IPS-NIHi7 (cell line): ENCODE measurements at regions not wholly inside any gene's neighbourhood (a gene's known extent, or its start where the extent isn't known, plus 50 kb on each side); places are given as distances from the start of the nearest gene placed in this dataset.

Source experiments
- DNase-seq: peaks from one replicate; pipeline ENCODE4 v3.0.0; 2012; ENCODE audit warnings: mixed read lengths; ENCODE audit errors: extremely low spot score

- peak; percentile 21 for DNase-seq
Observed at GRCh38 chr3:177934001-177934891, 602.0 kb upstream of the KCNMB2 start.

- no peak for DNase-seq
Observed at GRCh38 chr3:177935047-177935446, 601.2 kb upstream of the KCNMB2 start.

- DNase-seq: no peak
Observed at GRCh38 chr3:177936721-177937120, 599.5 kb upstream of the KCNMB2 start.

GRCh38 chr3:177942911-177943310 lies 593.3 kb upstream of the KCNMB2 start:
- no peak for DNase-seq

GRCh38 chr3:177944228-177944661 lies 592.0 kb upstream of the KCNMB2 start:
- no peak for DNase-seq

GRCh38 chr3:177946048-177946447 lies 590.2 kb upstream of the KCNMB2 start:
- DNase-seq: no peak

GRCh38 chr3:177946497-177946896 lies 589.7 kb upstream of the KCNMB2 start:
- no peak for DNase-seq

GRCh38 chr3:177946936-177947335 lies 589.3 kb upstream of the KCNMB2 start:
- no peak for DNase-seq

GRCh38 chr3:177947901-177948300 lies 588.3 kb upstream of the KCNMB2 start:
- no peak for DNase-seq

- no peak for DNase-seq
Observed at GRCh38 chr3:177948716-177949425, 587.4 kb upstream of the KCNMB2 start.

- DNase-seq: no peak
Observed at GRCh38 chr3:177959188-177959587, 577.0 kb upstream of the KCNMB2 start.

- no peak for DNase-seq
Observed at GRCh38 chr3:177960014-177960413, 576.2 kb upstream of the KCNMB2 start.

GRCh38 chr3:177960722-177961121 lies 575.5 kb upstream of the KCNMB2 start:
- no peak for DNase-seq

- DNase-seq: no peak
Observed at GRCh38 chr3:177961784-177962183, 574.5 kb upstream of the KCNMB2 start.

- DNase-seq: no peak
Observed at GRCh38 chr3:177966493-177966892, 569.7 kb upstream of the KCNMB2 start.

- no peak for DNase-seq
Observed at GRCh38 chr3:177968891-177969290, 567.3 kb upstream of the KCNMB2 start.

- no peak for DNase-seq
Observed at GRCh38 chr3:177973241-177973840, 562.9 kb upstream of the KCNMB2 start.

- no peak for DNase-seq
Observed at GRCh38 chr3:177976241-177976640, 560.0 kb upstream of the KCNMB2 start.

GRCh38 chr3:177976866-177977265 lies 559.4 kb upstream of the KCNMB2 start:
- no peak for DNase-seq

- no peak for DNase-seq
Observed at GRCh38 chr3:177977381-177978158, 558.7 kb upstream of the KCNMB2 start.

- no peak for DNase-seq
Observed at GRCh38 chr3:177978946-177979345, 557.3 kb upstream of the KCNMB2 start.

- DNase-seq: no peak
Observed at GRCh38 chr3:177979703-177980102, 556.5 kb upstream of the KCNMB2 start.
